Gastrocnemius medialis (tissue), 4 donors: ENCODE measurements at regions not wholly inside any gene's neighbourhood (a gene's known extent, or its start where the extent isn't known, plus 50 kb on each side); places are given as distances from the start of the nearest gene placed in this dataset.

ENCODE experiments used
- ATAC-seq, 2 donors: fragments of 150-250 bp; one replicate each; pipeline ENCODE4 v1.9.1; 2016
- DNase-seq, 2 donors: peaks; one replicate each; pipeline ENCODE4 v3.0.0-alpha.2; 2019
- H3K27ac ChIP-seq, 4 donors: fragments of 200-600 bp; sonication (generic); 1 replicate in 1 of 4; 2 replicates in 3 of 4; pipeline ENCODE4 v1.5.1; 2016 to 2018; ENCODE audit warnings: mild to moderate bottlenecking in 2 of 4, moderate library complexity in 1 of 4
- H3K27me3 ChIP-seq, 3 donors: fragments of 200-600 bp; sonication (generic) in 2 of 3; 1 replicate in 1 of 3; 2 replicates in 2 of 3; pipeline versions ENCODE4 v1.5.1 to v1.6.0; 2016 to 2019; ENCODE audit warnings: mild to moderate bottlenecking in 1 of 3, moderate library complexity in 1 of 3
- H3K36me3 ChIP-seq, 2 donors: fragments of 200-600 bp; sonication (generic) in 1 of 2; one replicate each; pipeline ENCODE4 v1.5.1; 2017 to 2018
- H3K4me1 ChIP-seq, 2 donors: fragments of 200-600 bp; sonication (generic) in 1 of 2; one replicate each; pipeline ENCODE4 v1.5.1; 2016 to 2017; ENCODE audit warnings: mild to moderate bottlenecking in 2 of 2
- H3K4me3 ChIP-seq, 4 donors: fragments of 200-600 bp; sonication (generic) in 3 of 4; 1 replicate in 1 of 4; 2 replicates in 3 of 4; pipeline ENCODE4 v1.5.1; 2016 to 2019; ENCODE audit warnings: mild to moderate bottlenecking in 2 of 4
- H3K9me3 ChIP-seq, 3 donors: fragments of 200-600 bp; sonication (generic) in 2 of 3; 1 replicate in 1 of 3; 2 replicates in 2 of 3; pipeline ENCODE4 v1.5.1; 2016 to 2019
- POLR2A ChIP-seq, 2 donors: fragments of 450-650 bp; IDR thresholded peaks; one replicate each; pipeline ENCODE4 v1.6.1; 2017; ENCODE audit warnings: antibody characterized with exemption in 2 of 2, mild to moderate bottlenecking in 2 of 2, moderate library complexity in 2 of 2
- in situ Hi-C, 4 donors: fragments of 200-750 bp; cut with MboI; loops; one replicate each; pipeline versions ENCODE4 v1.15.0 to v1.8.0; 2017; ENCODE audit warnings: low sequenced_read_pairs in 4 of 4
- intact Hi-C: fragments of 100-400 bp; cut with DNase I; formaldehyde crosslinking; loops from one replicate; pipeline ENCODE4 v1.15.1; 2023; ENCODE audit warnings: low total_unique reads
- TF ChIP-seq, protein P1 (sequence below), 5 experiments: fragments of 450-650 bp in 3 of 5; fragments of 200-600 bp in 2 of 5; sonication (generic) in 2 of 5; IDR thresholded peaks in 4 of 5; conservative IDR thresholded peaks in 1 of 5; 1 replicate in 4 of 5; 2 replicates in 1 of 5; pipeline ENCODE4 v1.5.1; 2016 to 2019; ENCODE audit warnings: antibody characterized with exemption in 5 of 5, mild to moderate bottlenecking in 3 of 5, moderate library complexity in 3 of 5

GRCh38 chr4:164483711-164484110 lies 270.2 kb upstream of the SMIM31 start:
- Histone ChIP-seq H3K27ac (no peak overlapping the region), H3K27me3 (no peaks in the 10 kb centered on the region), H3K4me3 (no peak overlapping the region), H3K9me3 (no peaks in the 10 kb centered on the region), H3K36me3 (no peaks in the 10 kb centered on the region), H3K4me1 (no peaks in the 10 kb centered on the region)
- in situ Hi-C loops, result no loop called here
- no peak for ATAC-seq
- TF ChIP-seq, protein P1, sequence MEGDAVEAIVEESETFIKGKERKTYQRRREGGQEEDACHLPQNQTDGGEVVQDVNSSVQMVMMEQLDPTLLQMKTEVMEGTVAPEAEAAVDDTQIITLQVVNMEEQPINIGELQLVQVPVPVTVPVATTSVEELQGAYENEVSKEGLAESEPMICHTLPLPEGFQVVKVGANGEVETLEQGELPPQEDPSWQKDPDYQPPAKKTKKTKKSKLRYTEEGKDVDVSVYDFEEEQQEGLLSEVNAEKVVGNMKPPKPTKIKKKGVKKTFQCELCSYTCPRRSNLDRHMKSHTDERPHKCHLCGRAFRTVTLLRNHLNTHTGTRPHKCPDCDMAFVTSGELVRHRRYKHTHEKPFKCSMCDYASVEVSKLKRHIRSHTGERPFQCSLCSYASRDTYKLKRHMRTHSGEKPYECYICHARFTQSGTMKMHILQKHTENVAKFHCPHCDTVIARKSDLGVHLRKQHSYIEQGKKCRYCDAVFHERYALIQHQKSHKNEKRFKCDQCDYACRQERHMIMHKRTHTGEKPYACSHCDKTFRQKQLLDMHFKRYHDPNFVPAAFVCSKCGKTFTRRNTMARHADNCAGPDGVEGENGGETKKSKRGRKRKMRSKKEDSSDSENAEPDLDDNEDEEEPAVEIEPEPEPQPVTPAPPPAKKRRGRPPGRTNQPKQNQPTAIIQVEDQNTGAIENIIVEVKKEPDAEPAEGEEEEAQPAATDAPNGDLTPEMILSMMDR (IDR thresholded peaks at IDR 0.05 in 4 of 5, conservative IDR thresholded peaks at IDR 0.05 in 1 of 5), result no peak
- no peak for TF ChIP-seq POLR2A (IDR thresholded peaks at IDR 0.05)
- intact Hi-C loops, result no loop called here
- DNase-seq, result no peak

- Histone ChIP-seq H3K27ac (no peak overlapping the region), H3K4me3 (no peak overlapping the region), H3K9me3 (no peaks in the 10 kb centered on the region), H3K27me3 (no peaks in the 10 kb centered on the region), H3K4me1 (no peaks in the 10 kb centered on the region), H3K36me3 (no peaks in the 10 kb centered on the region)
- in situ Hi-C loops, result no loop called here
- intact Hi-C loops, result no loop called here
- TF ChIP-seq POLR2A (IDR thresholded peaks at IDR 0.05), result no peak
- TF ChIP-seq, protein P1 (IDR thresholded peaks at IDR 0.05 in 4 of 5, conservative IDR thresholded peaks at IDR 0.05 in 1 of 5), result no peak
- DNase-seq (no peak), ATAC-seq (no peak)
Measured at GRCh38 chr4:164484551-164484950, 269.4 kb upstream of the SMIM31 start.

- Histone ChIP-seq H3K27ac (no peak overlapping the region), H3K27me3 (no peaks in the 10 kb centered on the region), H3K4me3 (no peak overlapping the region), H3K4me1 (no peaks in the 10 kb centered on the region), H3K9me3 (no peaks in the 10 kb centered on the region), H3K36me3 (no peaks in the 10 kb centered on the region)
- in situ Hi-C loops, result no loop called here
- ATAC-seq, result no peak
- intact Hi-C loops, result no loop called here
- no peak for TF ChIP-seq POLR2A (IDR thresholded peaks at IDR 0.05)
- DNase-seq, result no peak
Measured at GRCh38 chr4:164485136-164485535, 268.8 kb upstream of the SMIM31 start.

GRCh38 chr4:164488114-164488513 lies 265.8 kb upstream of the SMIM31 start:
- Histone ChIP-seq H3K27me3 (no peaks in the 10 kb centered on the region), H3K4me1 (no peaks in the 10 kb centered on the region), H3K27ac (no peak overlapping the region), H3K9me3 (no peaks in the 10 kb centered on the region), H3K36me3 (no peaks in the 10 kb centered on the region), H3K4me3 (no peak overlapping the region)
- in situ Hi-C loops, result no loop called here
- TF ChIP-seq POLR2A (IDR thresholded peaks at IDR 0.05), result no peak
- TF ChIP-seq, protein P1 (IDR thresholded peaks at IDR 0.05 in 4 of 5, conservative IDR thresholded peaks at IDR 0.05 in 1 of 5), result no peak
- no peak for DNase-seq
- ATAC-seq, result no peak
- intact Hi-C loops, result no loop called here

DNA sequence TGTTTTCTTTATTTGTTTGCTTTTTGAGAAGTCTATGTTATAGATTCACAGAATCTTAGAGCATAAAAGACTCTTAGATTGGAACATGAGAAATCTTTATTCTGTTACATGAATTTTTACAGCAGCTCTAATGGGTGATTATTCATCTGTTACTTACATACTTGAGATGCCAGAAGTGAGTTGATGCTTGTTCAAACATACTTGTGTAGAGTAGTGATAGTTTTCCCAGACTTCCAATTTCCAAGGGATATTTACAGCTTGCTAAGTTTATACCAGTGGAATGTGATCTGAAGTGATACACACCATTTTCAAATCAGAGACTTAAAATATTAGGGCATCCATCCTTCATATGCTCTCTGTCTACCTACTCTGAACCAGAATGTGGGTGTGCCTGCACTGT lies 252.9 kb upstream of the SMIM31 start:
- ATAC-seq, result no peak
- H3K36me3 ChIP-seq, result no peaks in the 10 kb centered on the region
- no peak overlapping the region for H3K4me3 ChIP-seq
- TF ChIP-seq, protein P1 (IDR thresholded peaks at IDR 0.05 in 4 of 5, conservative IDR thresholded peaks at IDR 0.05 in 1 of 5), result no peak
- no peak for TF ChIP-seq POLR2A (IDR thresholded peaks at IDR 0.05)
- no peak overlapping the region for H3K27ac ChIP-seq
- DNase-seq, result no peak
- no peaks in the 10 kb centered on the region for H3K4me1 ChIP-seq
- in situ Hi-C loops, result no loop called here
- intact Hi-C loops, result no loop called here
- H3K27me3 ChIP-seq, result no peaks in the 10 kb centered on the region
- no peaks in the 10 kb centered on the region for H3K9me3 ChIP-seq
